ENCODE measurements at regions not wholly inside any gene's neighbourhood (a gene's known extent, or its start where the extent isn't known, plus 50 kb on each side); places are given as distances from the start of the nearest gene placed in this dataset.
"Not testable (repeated sequence)": the region's sequence is repeated elsewhere in the genome, so short reads cannot be mapped to it uniquely, and the experiment has no call there.

DNA sequence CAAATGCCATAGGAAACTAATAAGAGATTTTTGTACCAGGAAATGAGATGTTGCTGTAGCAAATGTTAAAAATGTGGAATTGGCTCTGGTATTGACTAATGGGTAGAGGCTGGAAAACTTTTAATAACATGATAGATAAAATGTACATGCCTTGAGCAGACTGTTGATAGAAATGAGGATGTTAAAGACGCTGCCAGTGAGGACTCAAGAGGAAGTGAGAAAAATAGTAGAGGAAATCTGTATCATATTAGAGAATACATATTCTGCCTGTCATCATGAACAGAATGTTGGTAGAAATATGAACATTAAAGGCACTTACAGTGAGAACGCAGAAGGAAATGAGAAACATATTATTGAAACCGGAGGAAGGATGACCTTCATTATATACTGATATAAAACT, 577.2 kb upstream of the HTR2C start:
- TF ChIP-seq POLR2A (IDR thresholded peaks at IDR 0.05) (no peak), POLR2AphosphoS5 (IDR thresholded peaks at IDR 0.05) (no peak), EP300 (IDR thresholded peaks at IDR 0.05) (no peak)
- TF ChIP-seq, protein P1, sequence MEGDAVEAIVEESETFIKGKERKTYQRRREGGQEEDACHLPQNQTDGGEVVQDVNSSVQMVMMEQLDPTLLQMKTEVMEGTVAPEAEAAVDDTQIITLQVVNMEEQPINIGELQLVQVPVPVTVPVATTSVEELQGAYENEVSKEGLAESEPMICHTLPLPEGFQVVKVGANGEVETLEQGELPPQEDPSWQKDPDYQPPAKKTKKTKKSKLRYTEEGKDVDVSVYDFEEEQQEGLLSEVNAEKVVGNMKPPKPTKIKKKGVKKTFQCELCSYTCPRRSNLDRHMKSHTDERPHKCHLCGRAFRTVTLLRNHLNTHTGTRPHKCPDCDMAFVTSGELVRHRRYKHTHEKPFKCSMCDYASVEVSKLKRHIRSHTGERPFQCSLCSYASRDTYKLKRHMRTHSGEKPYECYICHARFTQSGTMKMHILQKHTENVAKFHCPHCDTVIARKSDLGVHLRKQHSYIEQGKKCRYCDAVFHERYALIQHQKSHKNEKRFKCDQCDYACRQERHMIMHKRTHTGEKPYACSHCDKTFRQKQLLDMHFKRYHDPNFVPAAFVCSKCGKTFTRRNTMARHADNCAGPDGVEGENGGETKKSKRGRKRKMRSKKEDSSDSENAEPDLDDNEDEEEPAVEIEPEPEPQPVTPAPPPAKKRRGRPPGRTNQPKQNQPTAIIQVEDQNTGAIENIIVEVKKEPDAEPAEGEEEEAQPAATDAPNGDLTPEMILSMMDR (IDR thresholded peaks at IDR 0.05): no peak
- H3K27ac ChIP-seq: no peak overlapping the region
- WGBS: 65% methylated on average over 3 of the region's 3 CpGs
- no peaks in the 10 kb centered on the region for H3K4me1 ChIP-seq
- H3K27me3 ChIP-seq: no peaks in the 10 kb centered on the region
- no peaks in the 10 kb centered on the region for H3K9me3 ChIP-seq
- H3K4me3 ChIP-seq: no peak overlapping the region
- no peaks in the 10 kb centered on the region for H3K36me3 ChIP-seq
- no peak for DNase-seq (ENCODE audit: low spot score in 2 of 2)

DNA sequence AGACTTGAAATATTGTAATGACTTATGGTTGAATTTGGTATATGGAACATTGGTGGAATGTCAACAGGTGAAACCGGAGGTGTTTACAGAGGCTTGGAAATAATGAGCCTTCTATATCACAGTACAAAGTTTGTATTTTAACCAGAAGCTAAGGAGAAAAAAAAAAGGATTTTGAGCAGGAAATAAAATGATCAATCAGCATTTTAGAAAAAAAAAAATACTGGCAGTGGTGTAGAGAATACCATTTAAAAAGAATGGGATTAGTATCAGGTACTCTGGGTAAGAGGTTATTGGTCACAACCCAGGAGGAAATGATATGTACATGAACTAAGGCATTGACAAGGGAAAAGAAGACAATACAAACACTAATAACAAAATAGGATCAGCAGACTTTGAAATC, 587.1 kb upstream of the HTR2C start:
- Histone ChIP-seq H3K9me3 (no peaks in the 10 kb centered on the region), H3K36me3 (no peaks in the 10 kb centered on the region), H3K27ac (no peak overlapping the region), H3K4me1 (no peaks in the 10 kb centered on the region), H3K4me3 (no peak overlapping the region), H3K27me3 (no peaks in the 10 kb centered on the region)
- TF ChIP-seq EP300 (IDR thresholded peaks at IDR 0.05): no peak
- TF ChIP-seq, protein P1 (IDR thresholded peaks at IDR 0.05): no peak
- 95% methylated on average over 1 of the region's 1 CpG for WGBS
- DNase-seq (ENCODE audit: low spot score in 2 of 2): no peak

DNA sequence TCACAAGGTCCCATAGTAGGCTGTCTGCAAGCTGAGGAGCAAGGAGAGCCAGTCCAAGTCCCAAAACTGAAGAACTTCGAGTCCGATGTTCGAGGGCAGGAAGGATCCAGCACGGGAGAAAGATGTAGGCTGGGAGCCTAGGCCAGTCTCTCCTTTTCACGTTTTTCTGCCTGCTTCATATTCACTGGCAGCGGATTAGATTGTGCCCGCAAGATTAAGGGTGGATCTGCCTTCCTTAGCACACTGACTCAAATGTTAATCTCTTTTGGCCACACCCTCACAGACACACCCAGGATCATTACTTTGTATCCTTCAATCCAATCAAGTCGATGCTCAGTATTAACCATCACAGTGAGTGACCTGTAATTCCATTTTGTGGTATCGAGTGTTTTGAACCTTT, 592.2 kb upstream of the HTR2C start:
- DNase-seq (ENCODE audit: low spot score in 2 of 2): not testable (repeated sequence)

DNA sequence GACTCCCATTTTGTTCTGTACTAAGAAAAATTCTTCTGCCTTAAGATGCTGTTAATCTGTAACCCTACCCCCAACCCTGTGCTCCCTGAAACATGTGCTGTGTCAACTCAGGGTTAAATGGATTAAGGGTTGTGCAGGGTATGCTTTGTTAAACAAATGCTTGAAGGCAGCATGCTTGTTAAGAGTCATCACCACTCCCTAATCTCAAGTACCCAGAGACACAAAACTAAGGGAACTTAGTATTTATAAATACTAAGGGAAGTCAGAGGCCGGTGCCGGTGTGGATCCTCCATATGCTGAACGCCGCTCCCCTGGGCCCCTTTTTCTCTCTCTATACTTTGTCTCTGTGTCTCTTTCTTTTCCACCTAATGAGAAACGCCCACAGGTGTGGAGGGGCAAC, 593.2 kb upstream of the HTR2C start:
- DNase-seq (ENCODE audit: low spot score in 2 of 2); H3K36me3 ChIP-seq; H3K27me3 ChIP-seq; H3K9me3 ChIP-seq; H3K4me1 ChIP-seq; H3K27ac ChIP-seq; H3K4me3 ChIP-seq: not testable (repeated sequence)
- 42% methylated on average over 5 of the region's 5 CpGs for WGBS

More for the DNA sequence above, 592.2 kb upstream of the HTR2C start:
- H3K4me3 ChIP-seq, H3K27me3 ChIP-seq, H3K27ac ChIP-seq, H3K9me3 ChIP-seq, H3K4me1 ChIP-seq, H3K36me3 ChIP-seq: not testable (repeated sequence)
- 67% methylated on average over 9 of the region's 9 CpGs for WGBS

DNA sequence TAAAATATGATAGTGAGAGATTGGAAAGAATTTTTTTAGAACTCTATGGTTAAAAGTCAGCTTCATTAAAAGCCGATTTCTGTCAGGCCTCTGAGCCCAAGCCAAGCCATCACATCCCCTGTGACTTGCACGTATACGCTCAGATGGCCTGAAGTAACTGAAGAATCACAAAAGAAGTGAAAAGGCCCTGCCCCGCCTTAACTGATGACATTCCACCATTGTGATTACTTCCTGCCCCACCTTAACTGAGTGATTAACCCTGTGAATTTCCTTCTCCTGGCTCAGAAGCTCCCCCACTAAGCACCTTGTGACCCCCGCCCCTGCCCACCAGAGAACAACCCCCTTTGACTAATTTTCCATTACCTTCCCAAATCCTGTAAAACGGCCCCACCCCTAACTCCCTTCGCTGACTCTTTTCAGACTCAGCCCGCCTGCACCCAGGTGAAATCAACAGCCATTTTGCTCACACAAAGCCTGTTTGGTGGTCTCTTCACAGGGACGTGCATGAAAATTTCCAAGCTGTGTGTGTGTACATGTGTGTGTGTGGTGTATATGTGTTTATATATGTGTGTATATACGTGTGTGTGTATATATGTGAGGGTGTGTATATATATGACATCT, 595.5 kb upstream of the HTR2C start:
- not testable (repeated sequence) for H3K36me3 ChIP-seq; DNase-seq (ENCODE audit: low spot score in 2 of 2); H3K4me1 ChIP-seq; H3K27ac ChIP-seq; H3K4me3 ChIP-seq; H3K9me3 ChIP-seq; H3K27me3 ChIP-seq
- WGBS: 68% methylated on average over 10 of the region's 10 CpGs

DNA sequence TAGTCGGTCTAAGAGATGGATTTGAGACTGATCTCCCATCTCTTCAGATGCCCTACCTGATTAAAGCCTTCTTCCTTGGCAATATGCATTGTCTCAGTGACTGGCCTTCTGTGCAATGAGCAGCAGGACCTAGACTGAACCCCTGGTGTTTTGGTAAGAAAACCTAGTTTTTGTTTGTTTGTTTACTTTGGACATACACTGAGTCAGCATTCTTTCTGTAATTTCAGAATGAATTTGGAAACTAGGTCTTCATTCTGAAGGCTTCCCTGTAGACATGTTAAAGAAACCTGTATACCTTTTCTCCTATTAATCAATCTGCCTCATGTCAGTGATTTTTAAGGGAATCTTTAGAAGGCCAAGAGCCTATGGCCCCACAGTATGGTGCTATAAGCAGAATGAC, 597.5 kb upstream of the HTR2C start:
- TF ChIP-seq POLR2A (IDR thresholded peaks at IDR 0.05) (no peak), EP300 (IDR thresholded peaks at IDR 0.05) (no peak), POLR2AphosphoS5 (IDR thresholded peaks at IDR 0.05) (no peak)
- TF ChIP-seq, protein P1 (IDR thresholded peaks at IDR 0.05): no peak
- H3K27ac ChIP-seq: no peak overlapping the region
- no peak for DNase-seq (ENCODE audit: low spot score in 2 of 2)
- no peaks in the 10 kb centered on the region for H3K4me1 ChIP-seq
- H3K4me3 ChIP-seq: no peak overlapping the region
- 100% methylated on average over 1 of the region's 1 CpG for WGBS
- H3K36me3 ChIP-seq: no peaks in the 10 kb centered on the region
- H3K9me3 ChIP-seq: no peaks in the 10 kb centered on the region
- H3K27me3 ChIP-seq: no peaks in the 10 kb centered on the region

DNA sequence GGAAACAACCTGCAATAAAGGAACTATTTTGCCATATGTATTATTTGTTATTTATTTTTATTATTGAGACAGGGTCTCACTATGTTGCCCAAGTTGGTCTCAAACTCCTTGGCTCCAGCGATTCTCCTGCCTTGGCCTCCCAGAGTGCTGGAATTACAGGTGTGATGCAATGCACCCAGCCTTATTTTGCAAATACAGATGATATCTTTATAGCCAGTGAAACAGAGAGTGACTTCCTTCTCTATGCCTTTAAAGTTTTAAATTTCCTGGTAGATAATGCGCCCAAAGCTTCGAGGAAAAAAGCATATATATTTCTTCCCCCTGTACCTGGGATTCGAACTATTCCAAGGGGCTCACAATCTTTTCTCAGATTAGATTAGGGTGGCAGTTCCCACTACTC, 601.1 kb upstream of the HTR2C start:
- no peaks in the 10 kb centered on the region for H3K36me3 ChIP-seq
- no peaks in the 10 kb centered on the region for H3K4me1 ChIP-seq
- H3K9me3 ChIP-seq: no peaks in the 10 kb centered on the region
- H3K4me3 ChIP-seq: no peak overlapping the region
- no peaks in the 10 kb centered on the region for H3K27me3 ChIP-seq
- 74% methylated on average over 4 of the region's 4 CpGs for WGBS
- no peak for TF ChIP-seq POLR2A (IDR thresholded peaks at IDR 0.05)
- TF ChIP-seq, protein P1 (IDR thresholded peaks at IDR 0.05): no peak
- TF ChIP-seq EP300 (IDR thresholded peaks at IDR 0.05): no peak
- TF ChIP-seq POLR2AphosphoS5 (IDR thresholded peaks at IDR 0.05): no peak
- DNase-seq (ENCODE audit: low spot score in 2 of 2): no peak
- no peak overlapping the region for H3K27ac ChIP-seq
